ENCODE measurements at regions not wholly inside any gene's neighbourhood (a gene's known extent, or its start where the extent isn't known, plus 50 kb on each side); places are given as distances from the start of the nearest gene placed in this dataset.

GRCh38 chr2:105150231-105150630 lies 91.3 kb upstream of the GPR45 start:
- no peak for DNase-seq (ENCODE audit: low spot score)

DNA sequence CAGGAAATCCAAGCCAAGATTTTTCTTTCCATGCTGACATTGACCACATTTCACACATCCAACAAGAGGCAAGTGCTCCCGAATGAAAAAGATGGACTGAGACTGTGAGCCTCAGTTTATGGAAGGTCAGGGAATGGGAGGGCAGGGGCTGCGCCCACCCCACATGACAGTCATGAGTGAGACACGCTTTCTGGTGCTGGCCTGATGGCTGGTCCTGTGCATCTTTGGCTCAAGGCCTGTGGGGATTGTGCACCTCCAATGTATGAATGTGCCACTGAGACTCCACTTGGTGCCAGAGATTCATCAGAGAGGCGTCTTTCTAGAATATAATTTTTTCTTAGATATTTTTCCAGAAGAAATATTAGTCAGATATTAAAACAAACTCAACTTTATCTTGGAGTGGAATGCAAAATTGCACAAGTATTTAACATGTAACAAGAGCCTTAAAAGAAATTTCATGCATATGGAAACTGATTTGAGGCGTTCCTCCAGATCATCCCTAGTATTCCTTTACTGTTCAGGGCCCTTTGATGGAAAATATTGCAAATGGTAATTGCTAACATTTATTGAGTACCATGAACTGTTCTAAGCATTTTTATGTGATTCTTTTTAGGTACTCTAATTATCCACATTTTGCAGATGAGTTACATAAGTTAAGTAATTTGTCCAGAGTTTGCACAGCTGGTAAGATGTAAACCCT lies 87.3 kb upstream of the GPR45 start:
- DNase-seq (ENCODE audit: low spot score): no peak

GRCh38 chr2:105156166-105156565 lies 85.4 kb upstream of the GPR45 start:
- DNase-seq (ENCODE audit: low spot score): no peak

DNA sequence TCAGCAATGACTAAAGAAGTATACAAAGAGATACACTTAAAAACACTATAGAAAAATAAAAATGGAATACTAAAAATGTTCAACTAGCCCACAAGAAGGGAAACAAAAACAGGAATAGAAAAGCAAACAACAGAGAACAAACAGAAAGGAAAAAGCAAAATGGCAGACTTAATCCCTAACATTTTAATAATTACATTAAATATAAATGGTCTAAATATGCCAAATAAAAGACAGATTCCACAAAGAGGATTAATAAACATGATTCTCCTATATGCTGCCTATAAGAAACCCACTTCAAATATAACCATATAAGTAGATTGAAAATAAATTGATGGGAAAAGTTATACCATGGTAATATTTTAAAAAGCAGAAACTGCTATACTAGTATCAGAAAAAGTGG lies 83.5 kb upstream of the GPR45 start:
- no peak for DNase-seq (ENCODE audit: low spot score)

GRCh38 chr2:105166688-105167087 lies 74.9 kb upstream of the GPR45 start:
- no peak for DNase-seq (ENCODE audit: low spot score)

- DNase-seq (ENCODE audit: low spot score): no peak
These were observed 73.0 kb upstream of the GPR45 start for GRCh38 chr2:105168543-105168942.

- DNase-seq (ENCODE audit: low spot score): no peak
These were observed 66.3 kb upstream of the GPR45 start for GRCh38 chr2:105175231-105175630.

- DNase-seq (ENCODE audit: low spot score): no peak
These were observed 65.1 kb upstream of the GPR45 start for GRCh38 chr2:105176429-105176828.

DNA sequence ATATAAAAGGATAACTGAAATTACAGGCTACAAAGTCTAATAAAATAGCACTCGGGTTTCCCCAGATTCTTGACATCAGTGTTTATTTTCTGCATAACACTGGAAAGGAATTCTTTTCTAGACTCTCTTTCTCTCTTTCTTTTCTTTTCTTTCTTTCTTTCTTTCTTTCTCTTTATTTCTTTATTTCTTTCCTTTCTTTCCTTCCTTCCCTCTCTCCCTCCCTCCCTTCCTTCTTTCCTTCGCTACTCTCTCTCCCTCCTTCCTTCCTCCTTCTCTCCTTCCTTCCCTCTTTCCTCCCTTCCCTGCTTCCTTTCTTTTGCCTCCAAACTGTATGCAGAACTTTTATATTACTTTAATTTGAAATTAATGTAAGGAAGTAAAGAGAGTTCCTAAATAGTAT lies 64.5 kb upstream of the GPR45 start:
- no peak for DNase-seq (ENCODE audit: low spot score)

DNA sequence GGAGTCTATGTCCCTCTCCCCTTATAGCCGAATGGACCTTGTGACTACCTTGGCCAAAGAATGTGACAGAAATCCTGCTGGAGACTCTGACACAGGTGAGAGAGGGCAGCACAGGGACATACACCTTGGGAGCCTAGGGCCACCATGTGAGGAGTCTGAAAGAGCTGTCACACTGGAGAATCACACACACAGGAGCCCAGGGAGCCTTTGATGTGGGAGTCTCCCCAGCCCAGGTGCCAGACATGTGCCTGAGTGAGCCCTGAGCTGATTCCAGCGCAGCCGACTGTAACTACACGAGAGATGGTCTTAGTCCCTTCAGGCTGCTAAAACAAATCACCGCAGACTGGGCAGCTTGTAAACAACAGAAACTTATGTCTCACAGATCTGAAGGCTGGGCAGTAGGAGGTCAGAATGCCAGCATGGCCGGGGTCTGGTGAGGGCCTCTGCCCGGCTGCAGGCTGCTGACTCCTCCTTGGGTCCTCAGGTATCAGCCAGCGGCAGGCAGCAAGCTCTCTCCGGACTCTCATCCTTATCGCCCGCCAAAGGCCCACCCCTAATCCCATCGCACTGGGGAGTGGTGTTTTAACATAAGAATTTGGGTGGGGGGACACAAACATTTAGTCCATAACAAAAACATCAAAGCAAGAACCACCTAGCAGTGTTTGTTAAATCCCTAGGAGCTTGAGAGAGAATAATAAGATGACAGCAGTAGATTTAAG lies 63.8 kb upstream of the GPR45 start:
- DNase-seq (ENCODE audit: low spot score): no peak

- peak; percentile 80 for DNase-seq (ENCODE audit: low spot score)
These were observed 61.8 kb upstream of the GPR45 start for GRCh38 chr2:105179469-105180372.

- DNase-seq (ENCODE audit: low spot score): no peak
These were observed 61.0 kb upstream of the GPR45 start for GRCh38 chr2:105180491-105180972.

DNA sequence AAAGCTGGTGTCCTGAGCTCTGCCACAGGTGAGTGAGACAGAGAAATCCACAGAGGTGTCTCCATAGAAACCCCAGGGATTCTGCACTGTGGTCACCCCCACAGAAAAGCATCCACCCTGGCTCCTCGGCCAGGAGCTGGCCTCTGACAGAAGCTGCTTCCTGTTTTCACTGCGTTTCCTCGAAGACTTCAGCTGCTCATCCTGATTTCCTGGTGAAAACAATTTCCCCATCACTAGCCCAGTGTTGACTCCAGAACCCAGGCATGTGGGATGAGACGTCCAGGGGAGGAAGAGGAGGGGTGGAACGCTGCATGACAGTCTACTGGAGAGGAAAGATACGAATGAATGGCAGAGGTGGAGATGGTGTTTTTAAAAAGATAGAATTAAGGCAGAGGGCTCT lies 60.3 kb upstream of the GPR45 start:
- DNase-seq (ENCODE audit: low spot score): no peak

DNA sequence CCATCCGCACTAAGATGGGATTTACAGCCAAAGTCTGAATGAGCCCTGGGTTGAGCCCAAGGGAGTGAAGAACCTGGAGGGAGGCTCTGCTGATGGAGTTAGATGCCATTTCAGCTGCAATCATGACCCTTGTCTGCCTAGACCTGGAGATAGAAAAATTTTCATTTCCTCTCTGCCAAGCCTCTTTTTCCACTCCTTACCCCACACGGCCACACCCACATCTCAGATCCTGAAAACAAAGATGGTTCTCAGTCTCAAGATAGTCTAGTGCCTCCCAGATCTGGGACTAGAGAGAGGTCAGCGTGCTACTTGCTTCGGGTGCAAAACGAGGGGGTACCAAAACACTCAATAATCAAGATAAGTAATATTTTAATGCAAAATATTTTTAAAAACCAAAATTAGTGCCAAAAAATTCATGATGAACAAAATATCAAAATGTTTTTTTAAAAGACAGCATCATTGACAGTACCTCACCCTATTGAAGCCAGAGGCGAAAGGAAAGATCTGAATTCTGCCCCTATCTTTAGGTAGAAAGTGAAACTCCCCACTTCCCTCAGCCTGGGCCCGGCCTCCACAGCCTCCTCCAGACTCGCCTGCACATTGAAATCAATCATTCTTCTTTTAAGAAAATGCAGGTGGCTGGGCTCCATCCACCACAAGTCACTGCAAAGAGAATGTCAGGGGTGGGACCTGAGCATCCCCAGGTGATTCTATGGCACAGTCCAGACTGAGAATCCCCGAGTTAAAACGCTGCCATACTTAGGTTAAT lies 57.8 kb upstream of the GPR45 start:
- no peak for DNase-seq (ENCODE audit: low spot score)

GRCh38 chr2:105184420-105184819 lies 57.1 kb upstream of the GPR45 start:
- no peak for DNase-seq (ENCODE audit: low spot score)

DNA sequence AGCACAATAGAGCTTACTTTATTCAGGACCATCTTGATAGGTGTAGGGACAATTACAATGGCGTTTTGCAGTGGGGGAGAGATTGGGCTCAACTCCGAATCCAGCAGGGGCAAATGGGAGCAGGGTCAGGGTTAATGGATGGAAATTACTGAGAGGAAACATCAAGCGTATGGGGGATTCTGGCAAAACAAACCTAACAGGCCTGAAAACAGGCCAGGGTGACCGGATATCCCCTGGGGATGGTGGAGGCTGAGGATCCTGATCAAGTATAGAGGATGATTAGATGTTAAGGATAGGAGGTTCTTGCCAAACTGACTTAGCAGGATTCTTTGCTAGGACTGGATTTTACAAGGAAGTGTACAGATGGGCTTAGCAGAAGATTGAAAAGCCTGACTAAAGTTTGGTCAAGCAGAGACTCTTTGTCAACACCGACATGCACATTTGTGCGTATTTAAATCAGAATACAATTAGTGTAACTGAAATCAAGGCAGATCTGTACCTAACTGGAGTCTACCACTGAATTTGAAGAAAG lies 54.5 kb upstream of the GPR45 start:
- DNase-seq (ENCODE audit: low spot score): no peak

GRCh38 chr2:105187531-105187930 lies 54.0 kb upstream of the GPR45 start:
- no peak for DNase-seq (ENCODE audit: low spot score)

GRCh38 chr2:105188343-105188742 lies 53.2 kb upstream of the GPR45 start:
- no peak for DNase-seq (ENCODE audit: low spot score)
